ENCODE measurements at regions not wholly inside any gene's neighbourhood (a gene's known extent, or its start where the extent isn't known, plus 50 kb on each side); places are given as distances from the start of the nearest gene placed in this dataset.

DNA sequence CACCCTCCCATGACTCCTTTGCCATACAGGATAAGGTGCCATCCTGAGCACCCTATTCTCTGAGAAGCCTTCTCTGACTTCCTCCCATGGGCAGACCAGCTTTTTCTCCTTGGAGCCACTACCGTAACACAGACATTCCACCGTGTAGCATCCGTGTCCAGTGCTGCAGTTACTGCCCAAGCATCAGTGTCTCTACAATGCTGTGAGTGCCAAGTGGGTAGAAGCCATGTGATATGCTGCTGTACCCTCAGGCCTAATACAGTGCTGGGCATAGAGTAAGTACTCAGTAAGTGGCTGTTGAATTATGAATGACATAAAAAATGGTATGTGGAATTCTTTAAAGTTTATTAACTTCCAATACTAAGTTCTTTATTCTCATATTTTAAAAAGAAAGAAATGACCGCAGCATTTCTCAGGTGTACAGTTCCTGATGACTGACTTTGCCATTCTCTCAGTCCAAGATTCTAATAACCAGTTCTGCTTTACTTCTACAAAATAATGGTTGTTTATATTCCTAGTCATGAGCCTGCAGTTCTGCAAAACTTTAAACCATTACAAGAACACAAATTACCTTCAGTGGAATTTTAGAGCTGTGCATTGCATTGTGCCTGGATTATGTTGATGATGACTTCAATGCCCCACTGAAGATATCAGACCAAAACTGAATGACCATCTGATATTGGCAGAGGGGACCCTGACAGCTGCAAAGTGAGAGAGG is 118.7 kb downstream of the RPAP3 start:
- no peak overlapping the region for H3K4me2 ChIP-seq (ENCODE audit: low read depth, low read length)
- H3K9ac ChIP-seq (ENCODE audit: low read depth, low read length), result no peak overlapping the region
- H3K14ac ChIP-seq (replicated peaks; ENCODE audit: low read depth, low read length), result no peak overlapping the region
- no peaks in the 10 kb centered on the region for H3K79me1 ChIP-seq (ENCODE audit: low read depth in 1 of 2, low read length in 2 of 2)
- H4K5ac ChIP-seq (ENCODE audit: low read depth, low read length), result no peak overlapping the region
- no peak overlapping the region for H3K56ac ChIP-seq (ENCODE audit: extremely low read depth, insufficient read depth, low read length)
- H2BK120ac ChIP-seq (ENCODE audit: low read depth, low read length), result no peak overlapping the region
- no peaks in the 10 kb centered on the region for H3K36me3 ChIP-seq (ENCODE audit: control insufficient read depth, insufficient read depth, low read length)
- no peak overlapping the region for H3K27ac ChIP-seq (ENCODE audit: insufficient read depth, low read length)
- no peak overlapping the region for H3K4ac ChIP-seq (ENCODE audit: low read depth, low read length)
- no peak overlapping the region for H3K23ac ChIP-seq (ENCODE audit: low read depth, low read length)
- no TSS peak for BruUV-seq (replicated peaks)
- H2AK9ac ChIP-seq (replicated peaks; ENCODE audit: low read depth, low read length, poor library complexity), result no peak overlapping the region
- no peak overlapping the region for H2AK5ac ChIP-seq (ENCODE audit: low read depth, low read length)
- CTCF ChIA-PET, result interaction anchor here (0.7 to 0.9 kb wide), 2 partner anchors 10 to 222 kb away, joined by 3 read pairs; no protein-coding TSS in a partner anchor
- ATAC-seq (ENCODE audit: low read depth), result no peak
- TF ChIP-seq FOS (IDR thresholded peaks at IDR 0.05; ENCODE audit: low read depth, low read length) (no peak), POLR2A (IDR thresholded peaks at IDR 0.05; ENCODE audit: low read depth, low read length) (no peak), BHLHE40 (IDR thresholded peaks at IDR 0.05; ENCODE audit: low read depth, low read length) (no peak), SMC3 (IDR thresholded peaks at IDR 0.05; ENCODE audit: low read depth, low read length) (no peak), CHD1 (IDR thresholded peaks at IDR 0.05; ENCODE audit: low read depth, low read length) (no peak), MAFK (IDR thresholded peaks at IDR 0.05; ENCODE audit: low read depth, low read length) (no peak), MAZ (IDR thresholded peaks at IDR 0.05; ENCODE audit: borderline replicate concordance, low read depth, low read length) (no peak), CEBPB (IDR thresholded peaks at IDR 0.05; ENCODE audit: low read depth, low read length) (no peak), RCOR1 (IDR thresholded peaks at IDR 0.05; ENCODE audit: insufficient replicate concordance, low read length) (no peak), RAD21 (IDR thresholded peaks at IDR 0.05; ENCODE audit: low read length) (no peak), RFX5 (IDR thresholded peaks at IDR 0.05; ENCODE audit: low read depth, low read length) (no peak), NFE2L2 (IDR thresholded peaks at IDR 0.05; ENCODE audit: low read depth, low read length) (no peak)
- TF ChIP-seq, protein P1, sequence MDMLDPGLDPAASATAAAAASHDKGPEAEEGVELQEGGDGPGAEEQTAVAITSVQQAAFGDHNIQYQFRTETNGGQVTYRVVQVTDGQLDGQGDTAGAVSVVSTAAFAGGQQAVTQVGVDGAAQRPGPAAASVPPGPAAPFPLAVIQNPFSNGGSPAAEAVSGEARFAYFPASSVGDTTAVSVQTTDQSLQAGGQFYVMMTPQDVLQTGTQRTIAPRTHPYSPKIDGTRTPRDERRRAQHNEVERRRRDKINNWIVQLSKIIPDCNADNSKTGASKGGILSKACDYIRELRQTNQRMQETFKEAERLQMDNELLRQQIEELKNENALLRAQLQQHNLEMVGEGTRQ (IDR thresholded peaks at IDR 0.05; ENCODE audit: low read depth, low read length), result no peak
- TF ChIP-seq, protein P2, sequence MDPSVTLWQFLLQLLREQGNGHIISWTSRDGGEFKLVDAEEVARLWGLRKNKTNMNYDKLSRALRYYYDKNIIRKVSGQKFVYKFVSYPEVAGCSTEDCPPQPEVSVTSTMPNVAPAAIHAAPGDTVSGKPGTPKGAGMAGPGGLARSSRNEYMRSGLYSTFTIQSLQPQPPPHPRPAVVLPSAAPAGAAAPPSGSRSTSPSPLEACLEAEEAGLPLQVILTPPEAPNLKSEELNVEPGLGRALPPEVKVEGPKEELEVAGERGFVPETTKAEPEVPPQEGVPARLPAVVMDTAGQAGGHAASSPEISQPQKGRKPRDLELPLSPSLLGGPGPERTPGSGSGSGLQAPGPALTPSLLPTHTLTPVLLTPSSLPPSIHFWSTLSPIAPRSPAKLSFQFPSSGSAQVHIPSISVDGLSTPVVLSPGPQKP (IDR thresholded peaks at IDR 0.05; ENCODE audit: borderline replicate concordance, low read depth, low read length), result no peak
- TF ChIP-seq, protein P3, sequence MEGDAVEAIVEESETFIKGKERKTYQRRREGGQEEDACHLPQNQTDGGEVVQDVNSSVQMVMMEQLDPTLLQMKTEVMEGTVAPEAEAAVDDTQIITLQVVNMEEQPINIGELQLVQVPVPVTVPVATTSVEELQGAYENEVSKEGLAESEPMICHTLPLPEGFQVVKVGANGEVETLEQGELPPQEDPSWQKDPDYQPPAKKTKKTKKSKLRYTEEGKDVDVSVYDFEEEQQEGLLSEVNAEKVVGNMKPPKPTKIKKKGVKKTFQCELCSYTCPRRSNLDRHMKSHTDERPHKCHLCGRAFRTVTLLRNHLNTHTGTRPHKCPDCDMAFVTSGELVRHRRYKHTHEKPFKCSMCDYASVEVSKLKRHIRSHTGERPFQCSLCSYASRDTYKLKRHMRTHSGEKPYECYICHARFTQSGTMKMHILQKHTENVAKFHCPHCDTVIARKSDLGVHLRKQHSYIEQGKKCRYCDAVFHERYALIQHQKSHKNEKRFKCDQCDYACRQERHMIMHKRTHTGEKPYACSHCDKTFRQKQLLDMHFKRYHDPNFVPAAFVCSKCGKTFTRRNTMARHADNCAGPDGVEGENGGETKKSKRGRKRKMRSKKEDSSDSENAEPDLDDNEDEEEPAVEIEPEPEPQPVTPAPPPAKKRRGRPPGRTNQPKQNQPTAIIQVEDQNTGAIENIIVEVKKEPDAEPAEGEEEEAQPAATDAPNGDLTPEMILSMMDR (conservative IDR thresholded peaks at IDR 0.05; ENCODE audit: low read depth, low read length), result no peak
- no peaks in the 10 kb centered on the region for H4K20me1 ChIP-seq (ENCODE audit: insufficient read depth, low read length)
- no peak overlapping the region for H4K8ac ChIP-seq (ENCODE audit: low read depth in 2 of 2, low read length in 2 of 2)
- H3K27me3 ChIP-seq (ENCODE audit: control insufficient read depth, insufficient read depth, low read length), result peaks cover 8% of the 10 kb centered on the region
- no peaks in the 10 kb centered on the region for H3K9me1 ChIP-seq (ENCODE audit: insufficient read depth, low read length)
- intact Hi-C loops (cut with micrococcal nuclease) (no loop called here), in situ Hi-C loops (cut with MboI; ENCODE audit: low sequenced_read_pairs) (no loop called here), dilution Hi-C loops (cut with HindIII; ENCODE audit: low sequenced_read_pairs, unreplicated experiment) (no loop called here)
- H2AFZ ChIP-seq (replicated peaks; ENCODE audit: low read length, poor library complexity), result no peak overlapping the region
- H3K9me3 ChIP-seq (ENCODE audit: control insufficient read depth, insufficient read depth, low read length), result no peaks in the 10 kb centered on the region
- no peak overlapping the region for H2BK20ac ChIP-seq (ENCODE audit: low read depth, low read length)
- DNase-seq, result no peak
- WGBS, 2 experiments (ENCODE audit: extremely low coverage in 2 of 2, insufficient read length in 1 of 2), result no CpG with 5 or more reads among the region's 4 CpGs
- H2BK15ac ChIP-seq (ENCODE audit: low read depth, low read length), result no peak overlapping the region
- no peak overlapping the region for H3K18ac ChIP-seq (ENCODE audit: low read depth, low read length)
- H3K4me1 ChIP-seq (ENCODE audit: control insufficient read depth, insufficient read depth, low read length), result no peaks in the 10 kb centered on the region
- H4K91ac ChIP-seq (ENCODE audit: insufficient read depth, low read depth, low read length), result no peak overlapping the region
- H3K4me3 ChIP-seq (ENCODE audit: insufficient read depth, low read depth, low read length), result no peak overlapping the region
- POLR2A ChIA-PET (ENCODE audit: unreplicated experiment), result no interaction called here
- no peak overlapping the region for H2BK5ac ChIP-seq (ENCODE audit: low read depth, low read length, poor library complexity, severe bottlenecking)
